NCI-H1436 treated with DMSO at 0.1 percent for 48 hours (cell line): ENCODE measurements at regions not wholly inside any gene's neighbourhood (a gene's known extent, or its start where the extent isn't known, plus 50 kb on each side); places are given as distances from the start of the nearest gene placed in this dataset.
"Not testable (repeated sequence)": the region's sequence is repeated elsewhere in the genome, so short reads cannot be mapped to it uniquely, and the experiment has no call there.

Source experiments
- DNase-seq: peaks from one replicate; lab custom pipeline; 2025; lab: John Stamatoyannopoulos, UW

- DNase-seq: no peak
Observed at GRCh38 chr3:20395692-20396091, 209.7 kb upstream of the SGO1 start.

- DNase-seq: no peak
Observed at GRCh38 chr3:20394243-20394642, 208.2 kb upstream of the SGO1 start.

- no peak for DNase-seq
Observed at GRCh38 chr3:20391644-20392043, 205.6 kb upstream of the SGO1 start.

GRCh38 chr3:20388971-20389370 is 203.0 kb upstream of the SGO1 start:
- DNase-seq: no peak

- no peak for DNase-seq
Observed at GRCh38 chr3:20380295-20380694, 194.3 kb upstream of the SGO1 start.

- DNase-seq: no peak
Observed at GRCh38 chr3:20378315-20378714, 192.3 kb upstream of the SGO1 start.

- DNase-seq: peak; percentile 1
Observed at GRCh38 chr3:20376665-20377217, 190.7 kb upstream of the SGO1 start.

GRCh38 chr3:20375302-20375701 is 189.3 kb upstream of the SGO1 start:
- DNase-seq: no peak

- DNase-seq: not testable (repeated sequence)
Observed at GRCh38 chr3:20370273-20371063, 184.5 kb upstream of the SGO1 start.

GRCh38 chr3:20361000-20361399 is 175.0 kb upstream of the SGO1 start:
- DNase-seq: no peak

GRCh38 chr3:20353286-20353685 is 167.3 kb upstream of the SGO1 start:
- no peak for DNase-seq

- DNase-seq: no peak
Observed at GRCh38 chr3:20352546-20353179, 166.7 kb upstream of the SGO1 start.

- no peak for DNase-seq
Observed at GRCh38 chr3:20350449-20350848, 164.4 kb upstream of the SGO1 start.

- no peak for DNase-seq
Observed at GRCh38 chr3:20346916-20347315, 160.9 kb upstream of the SGO1 start.

- no peak for DNase-seq
Observed at GRCh38 chr3:20346369-20346768, 160.4 kb upstream of the SGO1 start.

- DNase-seq: no peak
Observed at GRCh38 chr3:20344400-20344959, 158.5 kb upstream of the SGO1 start.

- no peak for DNase-seq
Observed at GRCh38 chr3:20343790-20344189, 157.8 kb upstream of the SGO1 start.

GRCh38 chr3:20340324-20340928 is 154.4 kb upstream of the SGO1 start:
- peak; percentile 26 for DNase-seq

- no peak for DNase-seq
Observed at GRCh38 chr3:20336572-20336971, 150.6 kb upstream of the SGO1 start.

- no peak for DNase-seq
Observed at GRCh38 chr3:20334842-20335241, 148.8 kb upstream of the SGO1 start.

GRCh38 chr3:20327889-20328288 is 141.9 kb upstream of the SGO1 start:
- no peak for DNase-seq

- no peak for DNase-seq
Observed at GRCh38 chr3:20326541-20326940, 140.5 kb upstream of the SGO1 start.

GRCh38 chr3:20325563-20325962 is 139.6 kb upstream of the SGO1 start:
- no peak for DNase-seq
